Muscle of back (tissue), 3 donors: ENCODE measurements at regions not wholly inside any gene's neighbourhood (a gene's known extent, or its start where the extent isn't known, plus 50 kb on each side); places are given as distances from the start of the nearest gene placed in this dataset.
"Not testable (repeated sequence)": the region's sequence is repeated elsewhere in the genome, so short reads cannot be mapped to it uniquely, and the experiment has no call there.

Experiments
- DNase-seq, 3 donors: peaks; one replicate each; pipeline versions ENCODE4 v3.0.0 to v3.0.0-alpha.2; 2013

DNA sequence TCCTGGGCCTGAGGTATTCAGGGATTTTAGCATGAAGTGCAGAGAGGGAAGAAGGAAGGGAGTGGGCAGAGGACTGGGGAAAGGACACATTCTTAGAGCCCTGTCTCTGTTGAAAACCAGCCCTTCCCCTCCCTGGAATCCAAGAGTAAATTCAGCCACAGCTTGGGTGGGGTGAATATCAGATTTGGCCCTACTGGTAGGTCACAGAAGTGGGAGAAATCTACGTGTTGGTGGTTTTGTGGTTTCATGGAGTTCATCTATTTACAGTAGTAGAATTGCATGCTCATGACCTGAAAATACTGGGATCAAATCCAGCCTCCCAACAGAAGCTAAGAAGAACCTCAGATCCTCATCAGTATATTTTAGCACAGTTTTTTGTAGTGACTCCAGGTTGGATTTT is 404.4 kb downstream of the BMP2 start:
- peak in 1 of 3 donors; percentile 11 for DNase-seq

DNA sequence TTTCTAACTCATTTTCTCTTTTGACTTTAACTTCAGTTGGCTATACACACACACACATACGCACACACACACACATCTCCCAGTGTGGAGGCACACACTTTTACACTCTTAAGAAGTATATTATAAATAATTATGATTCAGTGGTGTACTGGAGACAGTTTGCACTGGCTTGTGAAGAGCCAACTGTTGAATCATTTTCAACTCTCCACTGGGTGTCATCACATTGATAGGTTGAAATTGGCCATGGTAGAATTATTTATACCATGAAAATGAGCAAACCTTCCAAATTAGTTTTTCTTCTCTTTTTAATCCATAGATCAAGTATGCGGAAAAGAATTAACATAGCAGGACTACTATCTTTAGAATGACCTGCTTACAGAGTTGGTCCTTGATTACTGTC is 407.1 kb downstream of the BMP2 start:
- DNase-seq: no peak

DNA sequence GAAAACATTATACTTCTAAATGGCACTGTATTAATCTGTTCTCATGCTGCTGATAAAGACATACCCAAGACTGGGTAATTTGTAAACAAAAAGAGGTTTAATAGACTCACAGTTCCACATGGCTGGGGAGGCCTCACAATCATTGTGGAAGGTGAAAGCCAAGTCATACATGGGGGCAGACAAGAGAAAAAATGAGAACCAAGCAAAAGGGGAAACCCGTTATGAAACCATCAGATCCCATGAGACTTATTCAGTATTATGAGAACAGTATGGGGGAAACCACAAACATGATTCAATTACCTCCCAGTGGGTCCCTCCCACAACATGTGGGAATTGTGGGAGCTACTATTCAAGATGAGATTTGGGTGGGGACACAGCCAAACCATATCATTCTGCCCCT is 408.3 kb downstream of the BMP2 start:
- not testable (repeated sequence) for DNase-seq

DNA sequence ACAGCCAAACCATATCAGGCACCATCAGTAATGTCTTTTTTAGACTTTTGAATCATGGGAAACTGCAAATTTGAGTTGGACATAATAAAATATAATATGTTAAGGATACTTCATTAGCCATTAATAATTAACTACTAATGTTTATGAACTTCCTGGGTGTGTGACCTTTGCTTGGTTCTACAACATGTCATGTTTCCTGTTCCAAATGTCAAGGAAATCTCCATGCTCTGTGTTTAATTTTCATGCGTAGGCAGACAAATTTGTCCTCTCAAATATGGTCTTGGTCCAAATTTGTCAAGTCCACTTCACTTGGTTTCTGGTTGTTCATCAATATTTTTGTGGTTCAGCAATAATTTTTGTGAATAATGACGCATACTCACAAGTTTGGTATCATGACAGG is 410.5 kb downstream of the BMP2 start:
- no peak for DNase-seq

DNA sequence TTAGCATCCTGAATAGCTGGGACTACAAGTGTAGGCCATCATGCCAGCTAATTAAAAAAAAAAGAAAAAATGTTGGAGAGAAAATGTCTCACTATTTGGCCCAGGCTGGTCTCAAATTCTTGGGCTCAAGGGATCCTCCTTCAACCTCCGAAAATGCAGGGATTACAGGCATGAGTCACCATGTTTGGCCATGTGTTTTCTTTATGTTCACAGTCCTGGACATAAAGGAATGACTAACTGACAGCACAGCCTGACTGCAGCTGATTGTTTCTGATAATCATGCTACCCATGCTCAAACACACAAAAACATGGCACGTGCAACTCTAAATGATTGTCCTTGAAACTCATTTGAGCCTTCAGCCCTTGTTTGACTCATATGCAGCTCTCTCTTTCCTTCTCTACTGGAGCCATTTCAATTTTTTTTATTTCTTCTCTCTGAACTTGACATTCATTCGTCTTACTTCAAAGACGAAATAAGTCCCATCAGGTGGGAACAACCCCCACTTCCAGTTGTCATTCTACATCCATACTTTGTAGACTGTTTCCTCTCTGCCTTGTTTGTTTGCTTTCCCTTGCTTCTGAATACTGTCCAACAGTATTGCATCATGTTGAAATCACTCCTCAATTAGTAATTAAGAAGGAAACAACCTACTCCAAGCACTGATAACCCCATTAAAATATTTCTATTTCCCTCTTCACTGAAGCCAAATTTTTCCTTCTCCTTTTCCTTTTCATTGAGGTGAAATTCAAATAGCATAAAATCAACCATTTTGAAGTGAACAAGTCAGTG is 413.0 kb downstream of the BMP2 start:
- peak in 1 of 3 donors; percentile 17 for DNase-seq

DNA sequence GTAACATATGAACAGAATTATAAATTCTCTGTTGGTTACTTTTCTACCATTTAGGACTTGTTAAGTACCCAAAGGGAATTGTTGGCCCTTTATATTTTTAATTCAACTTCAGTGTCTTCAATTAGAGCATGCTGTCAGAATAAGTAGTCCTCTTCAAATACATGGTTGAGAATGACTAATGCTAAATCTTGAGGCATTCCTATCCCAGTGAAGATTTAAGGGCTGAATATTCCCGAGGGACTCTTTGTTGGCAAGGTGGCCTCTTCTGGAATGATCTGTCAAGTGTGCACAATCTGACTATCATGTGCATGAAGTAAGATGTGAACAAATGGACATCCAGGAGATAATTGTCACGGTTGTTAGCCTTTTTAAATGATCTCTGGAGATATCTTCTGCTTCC is 421.7 kb downstream of the BMP2 start:
- no peak for DNase-seq

DNA sequence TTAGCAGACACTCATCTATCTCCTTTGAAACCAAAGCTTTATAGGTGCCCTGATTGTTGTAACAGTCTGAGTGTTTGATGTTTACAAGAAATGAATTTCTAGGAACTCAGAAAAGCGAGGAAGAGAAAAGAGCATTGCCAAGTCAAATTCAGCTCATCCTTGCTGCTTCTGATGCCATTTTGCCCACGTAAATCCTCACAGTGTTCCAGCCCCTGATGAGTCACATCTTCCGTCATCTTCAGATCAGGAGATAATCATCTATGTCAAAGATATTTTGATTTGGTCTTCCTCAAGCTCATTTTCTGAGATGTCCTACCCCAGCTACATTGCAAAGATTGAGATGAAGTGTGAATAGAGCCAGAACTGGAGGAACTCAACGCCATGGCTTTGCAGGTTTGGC is 426.2 kb downstream of the BMP2 start:
- no peak for DNase-seq

DNA sequence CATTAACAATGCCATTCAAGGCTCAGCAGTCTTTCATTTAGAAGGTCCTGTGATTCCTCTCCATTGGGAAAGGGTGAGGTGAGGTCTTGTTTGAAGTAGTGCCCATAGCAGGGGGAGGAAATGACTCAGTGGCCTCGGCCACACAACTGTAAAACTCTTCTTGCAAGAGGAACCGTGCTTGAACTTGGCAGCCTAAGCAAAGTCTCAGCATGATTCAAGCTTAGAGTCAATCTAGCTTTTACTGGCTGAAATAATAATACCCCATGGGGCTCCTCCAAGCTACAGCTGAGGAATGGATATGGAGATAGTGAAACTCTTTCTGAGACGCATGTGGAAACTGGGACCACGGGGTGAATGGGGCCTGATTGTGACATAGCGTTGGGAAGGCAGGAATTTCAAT is 428.2 kb downstream of the BMP2 start:
- DNase-seq: peak; percentile 6 to 37 (median 21)

DNA sequence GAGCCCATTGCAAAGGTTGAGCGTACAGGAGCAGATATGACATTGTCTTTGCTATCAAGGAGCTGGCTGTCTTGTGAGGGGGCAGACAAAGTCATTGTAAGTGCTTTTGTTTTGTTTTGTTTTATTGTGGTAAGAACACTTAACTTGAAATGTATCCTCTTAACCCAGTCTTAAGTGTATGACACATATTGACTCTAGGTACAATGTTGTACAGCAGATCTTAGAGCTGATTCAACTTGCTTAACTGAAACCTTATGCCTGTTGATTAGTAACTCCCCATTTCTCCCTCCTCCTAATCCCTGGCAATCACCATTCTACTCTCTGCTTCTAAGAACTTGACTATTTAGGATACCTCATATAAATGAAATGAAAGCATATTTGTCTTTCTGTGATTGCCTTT is 429.0 kb downstream of the BMP2 start:
- peak in 1 of 3 donors; percentile 6 for DNase-seq

DNA sequence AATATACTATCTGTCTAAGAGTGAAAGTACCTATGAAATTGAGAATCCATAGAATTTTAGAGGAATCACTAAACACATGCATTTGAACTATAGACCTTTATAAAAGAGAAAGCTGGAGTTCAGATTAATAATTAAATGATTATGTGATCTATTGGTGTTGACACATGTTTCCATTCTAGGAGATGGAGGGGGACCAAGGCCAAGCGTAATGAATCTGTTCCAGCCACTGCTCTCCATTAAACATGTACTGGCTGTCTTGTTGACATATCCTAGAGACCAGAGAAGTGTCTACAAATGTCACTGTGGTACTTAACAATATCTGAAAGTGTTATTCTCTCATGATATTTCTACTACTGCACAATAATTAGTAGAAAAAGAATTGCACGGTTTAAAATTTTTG is 432.4 kb downstream of the BMP2 start:
- DNase-seq: no peak

DNA sequence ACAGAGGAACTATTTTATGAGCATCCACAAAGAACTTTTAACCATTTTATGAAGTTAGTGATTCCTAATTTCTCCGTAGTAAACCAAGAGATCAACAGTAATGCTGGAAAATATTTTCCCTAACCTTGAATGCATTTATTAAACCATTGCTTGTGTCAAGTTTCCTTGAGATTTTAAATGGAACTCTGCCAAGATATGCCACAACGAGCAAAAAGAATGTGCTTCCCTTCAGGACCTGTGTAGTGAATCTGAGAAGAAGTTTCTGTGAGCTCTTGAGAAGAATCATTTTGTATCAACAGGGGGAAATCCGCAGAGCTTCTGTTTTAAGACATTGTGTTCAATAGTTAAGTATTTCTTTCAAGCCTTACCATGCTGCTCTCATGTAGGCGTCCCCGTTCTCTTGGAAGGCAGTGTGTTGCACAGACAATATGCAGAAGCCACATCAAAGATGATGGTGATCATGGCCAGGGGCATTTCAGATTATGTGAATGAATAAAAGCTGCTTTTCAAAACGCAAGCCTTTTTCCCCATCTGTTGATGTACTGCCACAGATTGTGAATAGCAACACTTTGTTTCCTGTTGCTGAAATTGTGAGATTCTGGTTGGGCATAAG is 439.8 kb downstream of the BMP2 start:
- DNase-seq: no peak

DNA sequence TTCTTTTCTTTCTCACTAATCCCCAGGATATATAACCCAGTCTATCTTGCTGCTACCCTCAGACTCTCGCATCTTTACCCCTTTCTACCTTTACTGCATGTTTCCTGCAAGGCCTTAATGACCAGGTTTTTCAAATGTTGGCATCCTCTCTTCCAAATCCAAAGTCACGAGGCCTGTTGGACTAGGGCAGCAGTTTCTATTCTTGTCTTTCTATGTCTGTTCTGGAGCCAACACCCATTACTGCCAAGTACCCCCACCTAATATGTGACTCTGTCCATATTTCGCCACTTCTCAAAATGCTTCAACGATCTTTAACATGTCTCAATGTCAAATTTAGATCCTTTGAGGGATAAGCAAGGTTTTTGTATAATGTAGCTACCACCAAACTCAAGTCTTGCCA is 443.4 kb downstream of the BMP2 start:
- no peak for DNase-seq

DNA sequence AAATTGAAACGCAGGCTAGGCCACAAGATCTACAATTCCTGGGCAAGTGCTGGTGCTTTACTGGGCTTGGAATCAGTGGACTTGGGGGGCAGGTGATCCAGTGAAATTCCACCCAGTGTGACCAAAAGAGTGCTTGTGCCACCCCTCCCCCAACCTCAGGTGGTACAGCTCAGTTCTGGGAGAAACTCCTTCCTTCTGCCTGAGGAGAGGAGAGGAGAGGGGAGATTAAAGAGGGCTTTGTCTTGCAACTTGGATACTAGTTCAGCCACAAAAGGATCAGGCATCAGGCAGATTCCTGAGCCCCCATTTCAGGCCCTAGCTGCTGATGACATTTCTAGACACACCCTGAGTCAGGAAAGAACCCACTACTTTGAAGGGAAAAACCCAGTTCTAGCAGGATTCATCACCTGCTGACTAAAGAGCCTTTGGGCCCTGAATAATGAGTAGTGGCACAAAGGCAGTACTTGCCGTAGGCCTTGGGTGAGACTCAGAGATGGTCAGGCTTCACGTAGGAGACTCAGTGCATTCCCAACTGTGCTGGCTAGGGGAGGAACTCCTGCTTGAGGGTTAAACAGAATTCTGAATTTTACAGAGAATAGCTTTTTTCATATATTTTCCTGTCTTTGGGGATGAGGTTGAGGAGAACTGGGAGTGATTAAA is 446.7 kb downstream of the BMP2 start:
- DNase-seq: no peak

DNA sequence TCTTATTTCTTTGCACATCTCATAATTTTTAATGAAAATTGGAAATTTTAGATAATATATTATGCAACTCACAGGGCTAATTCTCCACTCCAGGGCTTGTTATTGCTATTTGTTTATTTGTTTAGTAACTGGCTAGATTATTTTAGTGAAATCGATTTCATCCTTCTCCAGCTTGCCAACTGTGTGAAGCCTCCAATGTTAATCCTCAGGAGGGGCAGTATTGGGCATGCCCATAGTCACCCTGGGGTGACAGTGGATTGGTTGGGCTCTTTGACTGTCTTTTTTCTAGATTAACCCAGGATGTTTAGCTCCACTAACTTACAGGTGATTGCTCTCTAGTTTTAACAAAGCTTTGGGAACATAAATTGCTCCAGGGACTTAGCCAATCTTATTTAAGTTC is 450.1 kb downstream of the BMP2 start:
- no peak for DNase-seq

DNA sequence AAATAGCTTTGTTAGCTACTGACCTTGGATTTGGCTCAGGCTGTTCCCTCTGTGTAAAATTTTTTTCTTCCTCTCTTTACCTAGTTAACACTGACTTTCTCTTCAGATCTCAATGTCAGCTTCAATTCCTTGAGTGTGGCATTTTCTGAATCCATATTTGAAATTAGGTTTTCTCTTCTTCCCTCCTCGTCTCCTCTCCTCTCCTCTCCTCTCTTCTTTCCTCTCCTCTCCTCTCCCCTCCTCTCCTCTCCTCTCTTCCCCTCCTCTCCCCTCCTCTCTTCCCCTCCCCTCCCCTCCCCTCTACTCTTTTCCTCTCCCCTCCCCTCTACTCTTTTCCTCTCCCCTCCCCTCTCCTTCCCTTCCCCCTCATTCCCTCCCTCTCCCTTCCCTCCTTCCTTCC is 453.3 kb downstream of the BMP2 start:
- no peak for DNase-seq

DNA sequence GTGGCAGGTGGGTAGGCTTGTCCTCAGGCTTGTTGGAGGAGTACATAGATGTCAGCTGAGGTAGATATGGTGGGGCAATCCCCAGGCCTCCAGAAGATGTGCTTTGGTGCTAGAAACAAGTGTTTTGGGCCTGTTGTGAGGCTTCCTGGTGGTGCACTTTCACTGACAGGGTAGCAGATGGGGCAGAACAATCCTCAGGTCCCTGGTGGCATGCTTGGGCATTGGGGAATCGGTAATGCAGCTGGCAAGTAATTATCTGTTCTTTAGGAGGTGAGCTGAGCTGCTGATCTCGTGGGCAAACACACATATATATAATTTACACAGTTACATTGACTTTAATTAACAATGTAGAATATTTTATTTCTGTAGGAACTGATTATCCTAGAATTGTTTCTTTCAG is 458.7 kb downstream of the BMP2 start:
- DNase-seq: no peak

DNA sequence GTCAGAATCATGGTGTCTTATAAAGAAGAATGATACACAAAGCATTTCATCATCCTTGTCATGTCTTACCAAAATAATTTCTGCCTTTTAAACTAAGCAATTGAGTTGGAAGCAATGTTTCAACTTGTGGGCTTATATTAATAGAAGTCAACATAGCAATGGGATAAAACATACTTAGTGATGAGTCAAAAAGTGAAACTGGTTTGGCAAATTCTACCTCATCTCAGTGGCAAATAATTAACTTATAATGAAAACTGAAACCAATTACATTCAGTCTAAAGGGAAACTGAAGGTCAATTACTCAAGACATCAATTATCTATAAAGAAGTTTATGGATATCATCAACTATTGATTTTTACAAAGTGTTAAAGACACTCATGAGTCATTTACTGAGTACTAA is 463.8 kb downstream of the BMP2 start:
- DNase-seq: no peak

DNA sequence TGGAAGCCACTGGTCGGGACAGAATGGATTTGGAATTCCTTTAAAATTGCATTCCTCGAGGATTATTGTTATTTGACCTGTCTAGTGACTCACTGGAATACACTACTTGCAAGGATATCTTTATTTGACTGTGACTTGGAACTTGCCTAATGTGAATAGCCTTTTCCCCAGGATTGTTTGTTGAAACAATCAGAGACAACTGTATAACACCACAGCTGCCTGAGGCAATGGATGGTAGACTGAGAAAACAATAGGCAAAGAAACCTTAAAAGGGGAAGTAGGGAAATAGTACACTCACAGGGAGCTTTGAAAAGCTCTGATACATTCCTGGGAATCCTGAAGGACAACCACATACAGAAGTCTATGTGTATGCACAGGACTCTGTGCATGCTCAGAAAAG is 465.3 kb downstream of the BMP2 start:
- DNase-seq: no peak

DNA sequence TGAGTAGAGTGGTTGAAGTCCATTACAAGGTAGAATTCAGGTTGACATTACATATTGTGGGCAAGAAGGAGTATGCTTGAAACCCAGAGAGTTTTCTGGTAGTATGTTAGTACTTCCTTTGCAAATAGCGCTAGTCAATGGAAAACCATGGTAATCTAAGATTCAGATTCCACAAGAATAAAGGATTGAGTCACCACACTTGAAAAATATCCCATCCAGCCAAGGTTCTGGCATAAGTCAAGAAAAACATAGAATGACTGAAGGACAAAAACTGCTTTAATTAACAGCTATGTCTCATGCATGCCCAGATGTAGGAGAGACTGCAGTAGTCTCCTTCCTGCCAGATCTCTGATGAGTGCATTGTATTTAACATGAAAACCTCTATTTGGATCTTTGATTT is 469.8 kb downstream of the BMP2 start:
- no peak for DNase-seq

DNA sequence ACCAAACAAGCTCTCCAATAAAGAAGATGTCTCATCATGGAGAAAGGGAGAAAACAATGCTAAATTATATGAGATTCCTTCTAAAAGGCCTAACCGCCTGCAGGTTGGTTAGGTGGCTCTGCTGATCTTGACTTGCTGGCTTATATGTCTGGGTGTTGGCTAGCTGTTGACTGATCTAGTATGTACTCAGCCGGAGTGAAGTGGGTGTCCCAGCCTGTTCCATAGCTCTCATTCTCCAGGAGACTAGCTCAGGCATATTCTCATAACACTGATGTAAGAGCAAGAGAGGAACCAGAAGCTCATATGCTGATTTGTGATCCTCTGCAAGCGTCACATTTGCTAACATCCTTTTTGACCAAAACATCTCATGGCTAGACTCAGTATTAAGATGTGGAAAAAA is 473.0 kb downstream of the BMP2 start:
- DNase-seq: no peak

DNA sequence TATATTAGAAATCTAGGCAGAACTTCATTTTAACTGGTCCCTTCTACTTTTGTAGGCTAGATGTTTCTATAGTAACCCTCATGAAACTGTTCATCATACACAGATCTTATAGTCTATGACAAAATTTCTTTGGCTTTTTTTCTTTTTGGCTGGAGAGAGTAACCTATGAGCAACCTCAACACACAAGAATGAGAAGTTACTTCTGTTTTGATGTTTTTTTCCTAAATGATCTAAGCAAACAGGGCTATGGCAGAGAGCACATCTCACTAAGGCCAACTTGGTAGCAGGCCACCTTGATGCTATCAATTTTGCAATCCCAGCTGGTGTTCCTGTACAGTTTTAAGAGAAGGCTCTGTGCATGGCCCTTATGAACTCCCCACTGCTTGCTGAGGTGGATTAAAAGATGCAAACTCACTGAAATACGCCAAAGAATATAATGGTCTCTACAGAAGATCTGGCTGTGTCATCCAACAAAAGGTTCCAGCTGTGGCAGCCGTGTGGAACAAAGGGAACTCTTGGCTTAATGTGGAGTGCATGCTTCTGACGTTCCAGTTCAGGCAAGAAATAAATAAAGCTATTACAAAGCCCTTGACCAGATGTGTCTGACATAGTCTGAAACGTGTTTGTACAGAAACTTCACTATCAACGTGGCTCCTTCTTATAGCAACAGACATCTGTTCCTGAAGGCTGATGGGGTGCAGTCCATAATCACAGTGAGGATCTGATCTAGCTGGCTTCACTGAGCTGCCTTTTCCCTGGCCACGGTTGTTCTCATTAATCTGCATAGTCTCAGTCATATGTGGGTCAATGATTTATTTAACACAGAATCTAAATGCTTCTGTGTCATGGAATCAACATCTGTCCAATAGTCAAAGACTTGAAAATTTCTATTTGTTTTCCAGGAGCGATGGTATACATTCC is 481.1 kb downstream of the BMP2 start:
- DNase-seq: peak; percentile 60 to 93 (median 86)

DNA sequence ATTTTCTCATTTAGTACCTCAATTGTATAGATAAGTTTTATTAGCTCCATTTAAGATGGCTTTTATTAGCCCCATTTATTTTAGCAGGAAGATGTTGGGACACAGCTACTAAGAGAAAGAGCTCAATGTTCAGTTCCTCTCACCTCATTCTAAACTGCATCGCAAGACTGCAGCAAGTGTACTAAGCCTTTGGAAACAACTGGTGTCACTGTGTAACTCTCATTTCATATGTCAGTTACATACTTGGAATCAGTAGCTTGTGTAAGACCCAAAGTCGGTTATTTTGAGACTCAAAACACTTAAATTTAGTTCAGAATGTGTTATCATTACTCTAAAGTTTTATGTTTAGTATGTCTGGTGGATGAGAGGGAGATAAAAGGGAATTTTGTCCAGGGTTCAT is 482.9 kb downstream of the BMP2 start:
- DNase-seq: no peak
